ENCODE measurements at regions not wholly inside any gene's neighbourhood (a gene's known extent, or its start where the extent isn't known, plus 50 kb on each side); places are given as distances from the start of the nearest gene placed in this dataset.
"Not testable (repeated sequence)": the region's sequence is repeated elsewhere in the genome, so short reads cannot be mapped to it uniquely, and the experiment has no call there.

- no peaks in the 10 kb centered on the region for H3K9me3 Mint-ChIP-seq
- H3K27ac Mint-ChIP-seq: no peak overlapping the region
- no peaks in the 10 kb centered on the region for H3K36me3 Mint-ChIP-seq
- peak; percentile 66 for TF ChIP-seq CTCF (conservative IDR thresholded peaks at IDR 0.05)
- no peaks in the 10 kb centered on the region for H3K4me1 Mint-ChIP-seq (ENCODE audit: unreplicated experiment)
- no peak overlapping the region for H3K4me3 Mint-ChIP-seq
- no peak for DNase-seq (ENCODE audit: extremely low spot score, unreplicated experiment)
- no peaks in the 10 kb centered on the region for H3K27me3 Mint-ChIP-seq
These were observed 389.9 kb upstream of the EMCN start for GRCh38 chr4:100907465-100908454.

GRCh38 chr4:100906973-100907372, 389.2 kb upstream of the EMCN start:
- Mint-ChIP-seq H3K4me1 (ENCODE audit: unreplicated experiment) (no peaks in the 10 kb centered on the region), H3K27me3 (no peaks in the 10 kb centered on the region), H3K27ac (no peak overlapping the region), H3K9me3 (no peaks in the 10 kb centered on the region), H3K4me3 (no peak overlapping the region), H3K36me3 (no peaks in the 10 kb centered on the region)
- no peak for DNase-seq (ENCODE audit: extremely low spot score, unreplicated experiment)
- TF ChIP-seq CTCF (conservative IDR thresholded peaks at IDR 0.05): no peak

- H3K27ac Mint-ChIP-seq; H3K4me1 Mint-ChIP-seq (ENCODE audit: unreplicated experiment); H3K36me3 Mint-ChIP-seq; DNase-seq (ENCODE audit: extremely low spot score, unreplicated experiment); H3K27me3 Mint-ChIP-seq; H3K4me3 Mint-ChIP-seq; H3K9me3 Mint-ChIP-seq: not testable (repeated sequence)
These were observed 383.1 kb upstream of the EMCN start for GRCh38 chr4:100900945-100901344.

- Mint-ChIP-seq H3K4me3 (no peak overlapping the region), H3K27me3 (no peaks in the 10 kb centered on the region), H3K36me3 (no peaks in the 10 kb centered on the region), H3K9me3 (peaks cover 5% of the 10 kb centered on the region), H3K4me1 (ENCODE audit: unreplicated experiment) (peaks cover 6% of the 10 kb centered on the region), H3K27ac (no peak overlapping the region)
- no peak for TF ChIP-seq CTCF (conservative IDR thresholded peaks at IDR 0.05)
- DNase-seq (ENCODE audit: extremely low spot score, unreplicated experiment): no peak
These were observed 382.3 kb upstream of the EMCN start for GRCh38 chr4:100900134-100900533.

GRCh38 chr4:100898844-100899243, 381.0 kb upstream of the EMCN start:
- H3K36me3 Mint-ChIP-seq: no peaks in the 10 kb centered on the region
- peaks cover 6% of the 10 kb centered on the region for H3K4me1 Mint-ChIP-seq (ENCODE audit: unreplicated experiment)
- no peak overlapping the region for H3K4me3 Mint-ChIP-seq
- H3K27me3 Mint-ChIP-seq: no peaks in the 10 kb centered on the region
- DNase-seq (ENCODE audit: extremely low spot score, unreplicated experiment): no peak
- H3K9me3 Mint-ChIP-seq: peaks cover 5% of the 10 kb centered on the region
- H3K27ac Mint-ChIP-seq: no peak overlapping the region
- TF ChIP-seq CTCF (conservative IDR thresholded peaks at IDR 0.05): no peak

GRCh38 chr4:100895556-100896197, 377.9 kb upstream of the EMCN start:
- Mint-ChIP-seq H3K27me3 (no peaks in the 10 kb centered on the region), H3K36me3 (no peaks in the 10 kb centered on the region), H3K4me3 (no peak overlapping the region), H3K27ac (no peak overlapping the region), H3K4me1 (ENCODE audit: unreplicated experiment) (peaks cover 6% of the 10 kb centered on the region), H3K9me3 (peaks cover 4% of the 10 kb centered on the region)
- no peak for DNase-seq (ENCODE audit: extremely low spot score, unreplicated experiment)
- no peak for TF ChIP-seq CTCF (conservative IDR thresholded peaks at IDR 0.05)

Data from type B pancreatic cell (in vitro differentiated cells).